ENCODE measurements at regions not wholly inside any gene's neighbourhood (a gene's known extent, or its start where the extent isn't known, plus 50 kb on each side); places are given as distances from the start of the nearest gene placed in this dataset.
"Not testable (repeated sequence)": the region's sequence is repeated elsewhere in the genome, so short reads cannot be mapped to it uniquely, and the experiment has no call there.

DNA sequence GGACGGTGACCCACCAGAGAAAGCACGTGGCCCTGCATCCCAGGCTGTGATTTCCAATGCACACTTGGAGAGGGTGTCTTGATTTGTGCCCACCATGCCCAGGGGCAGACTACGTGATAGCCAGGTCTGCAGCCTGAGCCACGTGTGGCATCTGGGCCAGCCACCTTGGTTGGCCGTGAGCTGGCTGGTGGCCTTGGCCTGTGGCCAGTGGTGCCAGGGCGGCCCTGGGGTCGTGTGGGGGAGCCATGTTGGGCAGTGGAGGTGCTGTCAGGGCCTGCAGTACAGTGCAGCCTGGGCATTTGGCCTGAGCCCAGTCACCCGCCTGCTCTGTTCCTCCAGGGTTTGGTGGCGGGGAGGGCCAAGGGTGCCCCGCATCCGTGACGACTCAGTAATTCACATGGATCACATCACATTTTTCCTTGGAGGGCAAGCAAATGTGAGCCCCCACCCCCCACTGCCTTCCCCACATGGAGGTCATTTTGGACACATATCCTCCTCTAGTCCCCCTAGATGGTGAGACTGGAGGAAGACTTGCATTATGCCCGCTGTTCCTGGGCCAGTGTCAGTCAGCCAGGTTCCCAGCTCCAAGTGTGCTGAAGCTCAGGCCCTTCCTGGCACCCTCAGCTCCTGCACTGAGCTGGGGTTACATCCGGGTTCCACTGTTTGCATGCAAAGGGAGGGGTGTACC, 201.4 kb downstream of the UBE3A start:
- no peak for DNase-seq

DNA sequence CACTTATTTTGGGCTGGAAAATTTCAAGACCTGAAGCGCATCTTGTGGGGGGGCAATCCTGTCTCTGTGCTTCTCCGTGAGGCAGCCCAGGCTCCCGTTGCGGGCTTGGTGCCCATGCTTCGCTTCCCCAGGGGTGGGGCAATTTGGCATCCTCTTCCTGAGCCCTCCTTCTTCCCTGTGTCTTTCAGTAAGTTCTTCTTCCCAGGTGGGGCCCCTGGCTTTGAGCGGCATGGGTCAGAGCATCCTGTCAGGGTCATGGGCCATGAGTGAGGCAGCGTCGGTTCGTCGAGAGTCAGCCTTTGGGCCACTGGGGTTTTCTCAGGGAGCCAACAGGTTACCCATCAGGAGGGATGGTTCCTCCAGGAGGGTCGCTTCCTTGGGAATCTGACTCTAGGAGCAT, 200.7 kb downstream of the UBE3A start:
- DNase-seq, result no peak

DNA sequence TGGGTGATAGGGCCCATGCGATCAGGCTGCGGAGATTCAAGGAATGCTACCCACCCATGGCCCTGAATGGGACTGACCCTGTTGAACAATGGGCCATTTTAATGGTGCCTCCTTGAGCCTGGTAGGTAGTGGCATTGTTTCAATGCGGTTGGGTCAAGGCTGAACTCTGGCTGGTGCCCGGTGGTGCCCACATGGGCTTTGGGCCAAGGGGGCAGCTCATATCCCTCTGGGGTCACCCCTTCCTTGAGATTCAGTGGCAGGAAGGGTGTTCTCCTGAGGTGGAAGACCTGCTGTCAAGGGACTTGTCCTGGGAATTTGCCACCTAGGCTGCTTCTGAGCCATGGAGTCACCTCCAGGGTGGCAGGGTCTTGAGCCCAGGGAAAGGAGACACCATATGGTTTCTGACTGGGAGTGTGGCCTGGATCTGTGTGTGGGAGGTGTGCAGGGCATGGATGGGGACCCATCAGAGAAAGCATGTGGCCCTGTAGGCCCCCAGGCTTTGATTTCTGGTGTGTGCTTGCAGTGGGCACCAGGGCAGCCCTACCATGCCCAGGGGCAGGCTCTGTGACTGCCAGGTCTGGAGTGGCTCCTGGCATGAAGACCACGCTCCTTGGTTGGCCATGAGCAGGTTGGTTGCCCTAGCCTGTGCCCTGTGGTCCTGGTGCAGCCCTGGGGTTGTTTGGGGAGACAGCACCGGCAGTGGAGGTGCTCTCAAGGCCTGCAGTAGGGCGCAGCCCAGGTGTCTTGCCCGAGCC, 199.9 kb downstream of the UBE3A start:
- DNase-seq, result no peak

DNA sequence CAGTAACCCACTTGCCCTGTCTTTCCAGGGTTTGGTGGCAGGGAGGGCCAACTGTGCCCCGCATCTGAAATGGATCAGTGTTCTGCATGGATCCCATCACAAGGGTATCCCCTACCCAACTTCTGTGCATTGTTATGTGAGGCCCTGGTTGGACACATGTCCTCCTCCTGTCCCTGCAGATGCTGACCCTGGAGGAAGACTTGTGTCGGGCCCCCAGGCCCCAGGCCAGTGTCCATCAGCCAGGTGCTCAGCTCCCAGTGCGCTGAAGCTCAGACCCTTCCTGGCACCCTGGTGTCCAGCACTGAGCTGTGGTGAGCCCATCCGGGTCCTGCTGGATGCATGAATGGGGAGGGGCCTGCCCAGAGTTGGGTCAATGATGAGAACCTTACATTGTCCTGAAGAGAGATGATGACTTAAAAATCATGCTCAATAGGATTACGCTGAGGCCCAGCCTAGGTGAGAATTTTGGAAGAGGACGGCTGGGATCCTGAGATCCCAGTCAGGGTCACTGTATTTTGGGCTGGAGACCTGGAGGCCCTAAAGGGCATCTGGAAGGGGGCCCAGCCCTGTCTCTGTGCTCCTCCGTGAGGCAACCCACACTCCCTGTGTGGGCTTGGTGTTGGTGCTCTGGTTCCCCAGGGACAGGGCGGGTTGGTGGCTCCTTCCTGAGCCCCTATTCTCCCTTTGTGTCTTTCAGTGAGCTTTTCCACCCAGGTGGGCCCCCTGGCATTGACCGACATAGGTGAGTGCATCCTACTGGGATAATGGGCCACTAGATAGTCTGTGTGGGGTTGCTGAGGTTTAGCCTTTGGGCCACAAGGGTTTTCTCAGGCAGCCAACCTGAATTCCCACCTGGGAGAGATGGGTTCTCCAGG, 199.1 kb downstream of the UBE3A start:
- no peak for DNase-seq

DNA sequence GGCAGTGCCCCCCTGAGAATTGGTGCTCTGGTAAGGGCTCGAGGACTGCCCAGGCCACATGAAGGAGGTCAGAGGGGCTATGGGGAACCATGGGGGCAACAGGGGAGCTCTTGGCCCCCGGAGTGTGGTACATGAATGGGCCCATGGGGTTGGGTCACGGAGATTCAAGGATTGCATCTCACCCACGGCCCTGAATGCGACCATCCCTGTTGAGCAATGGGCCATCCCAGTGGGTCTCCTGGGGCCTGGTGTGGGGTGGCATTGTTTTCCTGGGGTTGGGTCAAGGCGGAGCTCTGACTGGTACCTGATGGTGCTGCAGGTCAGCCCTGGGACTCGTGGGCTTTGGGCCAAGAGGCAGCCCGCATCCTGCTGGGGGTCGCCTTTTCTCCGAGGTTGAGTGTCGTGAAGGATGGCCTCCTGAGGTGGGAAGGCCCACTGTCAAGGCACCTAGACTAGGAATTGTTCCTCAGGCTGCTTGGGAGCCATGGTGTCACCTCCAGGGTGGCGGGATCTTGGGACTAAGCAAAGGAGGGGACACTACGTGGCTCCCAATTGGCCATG, 198.3 kb downstream of the UBE3A start:
- DNase-seq, result no peak

DNA sequence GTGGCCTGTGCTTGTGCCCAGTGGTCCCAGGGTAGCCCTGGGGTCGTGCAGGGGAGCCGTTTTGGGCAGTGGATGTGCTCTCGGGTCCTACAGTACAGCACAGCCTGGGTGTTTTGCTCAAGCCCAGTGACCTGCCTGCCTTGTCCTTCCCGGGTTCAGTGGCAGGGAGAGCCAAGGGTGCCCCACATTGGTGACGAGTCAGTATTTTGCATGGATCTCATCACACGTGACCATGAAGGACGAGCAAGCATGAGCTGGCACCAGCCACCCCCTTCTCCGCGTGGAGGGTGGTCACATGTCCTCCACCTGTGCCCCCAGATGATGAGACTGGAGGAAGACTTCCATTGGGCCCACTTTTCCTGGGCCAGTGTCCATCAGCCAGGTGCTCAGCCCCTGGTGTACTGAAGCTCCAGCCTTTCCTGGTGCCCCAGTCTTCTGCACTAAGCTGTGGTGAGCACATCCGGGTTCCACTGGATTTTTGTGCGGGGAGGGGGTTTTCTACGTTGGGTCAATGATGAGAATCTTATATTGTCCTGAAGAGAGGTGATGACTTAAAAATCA, 197.5 kb downstream of the UBE3A start:
- DNase-seq, result no peak

DNA sequence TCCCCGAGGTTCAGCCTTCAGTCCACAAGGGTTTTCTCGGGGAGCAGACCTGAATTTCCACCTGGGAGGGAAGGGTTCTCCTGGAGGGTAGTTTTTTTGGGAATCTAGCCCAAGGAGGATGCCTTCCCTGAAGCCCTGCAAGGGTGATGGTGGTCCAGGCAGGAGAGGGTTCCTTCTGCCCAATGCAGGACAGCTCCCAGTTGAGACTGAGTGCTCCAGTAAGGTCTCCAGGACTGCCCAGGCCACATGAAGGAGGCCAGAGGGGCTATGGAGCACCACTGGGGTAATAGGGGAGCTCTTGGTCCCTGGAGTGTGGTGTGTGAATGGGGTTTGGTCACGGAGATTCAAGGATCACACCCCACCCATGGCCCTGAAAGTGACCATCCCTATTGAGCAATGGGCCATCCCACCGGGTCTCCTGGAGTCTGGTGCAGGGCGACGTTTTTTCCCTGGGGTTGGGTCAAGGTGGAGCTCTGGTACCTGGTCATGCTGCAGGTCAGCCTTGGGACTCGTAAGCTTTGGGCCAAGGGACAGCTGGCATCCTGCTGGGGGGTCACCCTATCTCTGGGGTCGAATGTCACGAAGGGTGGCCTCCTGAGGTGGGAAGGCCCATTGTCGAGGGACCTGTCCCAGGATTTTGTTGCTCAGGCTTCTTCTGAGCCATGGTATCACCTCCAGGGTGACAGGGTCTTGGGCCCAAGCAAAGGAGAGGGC, 196.5 kb downstream of the UBE3A start:
- no peak for DNase-seq

DNA sequence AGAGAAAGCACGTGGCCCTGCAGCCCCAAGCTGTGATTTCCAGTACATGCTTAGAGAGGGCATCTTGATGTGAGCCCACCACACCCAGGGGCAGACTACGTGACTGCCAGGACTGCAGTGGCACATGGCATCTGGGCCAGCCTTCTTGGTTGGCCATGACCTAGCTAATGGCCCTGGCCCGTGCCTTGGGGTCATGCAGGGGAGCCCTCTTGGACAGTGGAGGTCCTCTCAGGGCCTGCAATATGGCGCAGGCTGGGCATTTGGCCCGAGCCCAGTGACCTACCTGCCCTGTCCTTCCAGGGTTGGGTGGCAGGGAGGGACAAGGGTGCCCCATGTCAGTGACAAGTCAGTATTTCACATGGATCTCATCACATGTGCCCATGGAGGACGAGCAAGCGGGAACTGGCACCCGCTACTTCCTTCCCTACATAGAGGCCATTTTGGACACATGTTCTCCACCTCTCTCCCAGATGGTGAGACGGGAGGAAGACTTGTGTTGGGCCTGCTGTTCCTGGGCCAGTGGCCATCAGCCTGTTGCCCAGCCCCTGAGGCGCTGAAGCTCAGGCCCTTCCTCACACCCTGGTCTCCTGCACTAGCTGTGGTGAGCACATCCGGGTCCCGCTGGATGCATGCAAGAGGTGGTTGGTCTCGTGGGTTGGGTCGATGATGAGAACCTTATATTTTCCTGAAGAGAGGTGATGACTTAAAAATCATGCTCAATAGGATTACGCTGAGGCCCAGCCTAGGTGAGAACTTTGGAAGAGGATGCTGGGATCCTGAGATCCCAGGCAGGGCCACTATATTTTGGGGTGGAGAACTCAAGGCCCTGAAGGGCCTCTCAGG, 195.6 kb downstream of the UBE3A start:
- no peak for DNase-seq

DNA sequence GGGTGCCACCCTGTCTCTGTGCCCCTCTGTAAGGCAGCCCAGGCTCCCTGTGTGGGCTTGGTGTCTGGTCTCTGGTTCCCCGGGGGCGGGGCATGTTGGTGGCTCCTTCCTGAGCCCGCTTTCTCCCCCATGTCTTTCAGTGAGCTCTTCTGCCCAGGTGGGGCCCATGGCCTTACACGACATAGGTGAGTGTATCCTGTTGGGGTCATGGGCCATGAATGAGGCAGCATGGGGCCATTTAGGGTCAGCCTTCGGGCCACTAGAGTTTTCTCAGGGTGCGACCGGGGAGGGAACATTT, 195.1 kb downstream of the UBE3A start:
- DNase-seq, result no peak

DNA sequence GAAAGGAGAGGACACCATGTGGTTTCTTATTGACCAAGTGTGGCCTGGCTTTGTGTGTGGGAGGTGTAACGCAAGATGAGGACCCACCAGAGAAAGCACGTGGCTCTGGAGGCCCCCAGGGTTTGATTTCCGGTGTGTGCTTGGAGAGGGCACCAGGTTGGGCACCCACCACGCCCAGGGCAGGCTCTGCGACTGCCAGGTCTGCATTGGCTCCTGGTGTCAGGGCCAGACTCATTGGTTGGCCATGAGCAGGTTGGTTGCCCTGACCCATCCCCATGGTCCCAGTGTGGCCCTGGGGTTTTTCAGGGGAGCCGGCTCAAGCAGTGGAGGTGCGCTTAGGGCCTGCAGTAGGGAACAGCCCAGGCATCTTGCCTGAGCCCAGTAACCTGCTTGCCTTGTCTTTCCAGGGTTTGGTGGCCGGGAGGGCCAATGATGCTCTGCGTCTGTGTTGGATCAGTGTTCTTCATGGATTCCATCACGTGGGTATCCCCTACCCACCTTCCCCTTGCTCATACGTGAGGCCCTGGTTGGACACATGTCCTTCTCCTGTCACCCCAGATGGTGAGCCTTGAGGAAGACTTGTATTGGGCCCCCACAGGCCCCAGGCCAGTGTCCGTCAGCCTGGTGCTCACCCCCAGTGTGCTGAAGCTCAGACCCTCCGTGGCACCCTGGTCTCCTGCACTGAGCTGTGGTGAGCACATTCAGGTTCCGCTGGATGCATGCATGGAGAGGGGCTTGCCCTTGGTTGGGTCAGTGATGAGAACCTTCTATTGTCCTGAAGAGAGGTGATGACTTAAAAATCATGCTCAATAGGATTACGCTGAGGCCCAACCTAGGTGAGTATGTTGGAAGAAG, 193.9 kb downstream of the UBE3A start:
- DNase-seq, result no peak

DNA sequence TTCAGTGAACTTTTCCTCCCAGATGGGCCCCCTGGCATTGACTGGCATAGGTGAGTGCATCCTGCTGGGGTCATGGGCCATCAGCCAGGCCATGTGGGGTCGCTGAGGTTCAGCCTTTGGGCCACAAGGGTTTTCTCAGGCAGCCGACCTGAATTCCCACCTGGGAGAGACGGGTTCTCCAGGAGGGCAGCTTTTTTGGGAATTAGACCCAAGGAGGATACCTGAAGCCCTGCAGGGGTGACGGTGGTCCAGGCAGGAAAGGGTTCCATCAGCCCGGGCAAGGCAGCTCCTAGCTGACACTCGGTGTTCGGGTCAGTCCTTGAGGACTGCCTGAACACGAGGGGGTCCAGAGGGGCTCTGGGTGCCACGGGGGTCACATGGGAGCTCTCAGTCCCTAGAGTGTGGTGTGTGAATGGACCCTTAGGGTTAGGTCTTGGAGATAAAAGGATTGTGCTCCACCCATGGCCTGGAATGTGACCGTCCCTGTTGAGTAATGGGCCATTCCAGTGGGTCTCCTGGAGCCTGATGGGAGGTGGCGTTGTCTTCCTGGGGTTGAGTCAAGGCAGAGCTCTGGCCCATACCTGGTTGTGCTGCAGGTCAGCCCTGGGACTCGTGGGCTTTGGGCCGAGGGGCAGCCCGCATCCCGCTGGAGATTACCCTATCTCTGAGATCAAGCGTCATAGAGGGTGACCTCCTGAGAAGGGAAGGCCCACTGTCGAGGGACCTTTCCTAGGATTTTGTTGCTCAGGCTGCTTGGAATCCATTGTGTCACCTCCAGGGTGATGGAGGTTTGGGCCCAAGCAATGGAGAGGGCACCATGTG, 192.8 kb downstream of the UBE3A start:
- no peak for DNase-seq

DNA sequence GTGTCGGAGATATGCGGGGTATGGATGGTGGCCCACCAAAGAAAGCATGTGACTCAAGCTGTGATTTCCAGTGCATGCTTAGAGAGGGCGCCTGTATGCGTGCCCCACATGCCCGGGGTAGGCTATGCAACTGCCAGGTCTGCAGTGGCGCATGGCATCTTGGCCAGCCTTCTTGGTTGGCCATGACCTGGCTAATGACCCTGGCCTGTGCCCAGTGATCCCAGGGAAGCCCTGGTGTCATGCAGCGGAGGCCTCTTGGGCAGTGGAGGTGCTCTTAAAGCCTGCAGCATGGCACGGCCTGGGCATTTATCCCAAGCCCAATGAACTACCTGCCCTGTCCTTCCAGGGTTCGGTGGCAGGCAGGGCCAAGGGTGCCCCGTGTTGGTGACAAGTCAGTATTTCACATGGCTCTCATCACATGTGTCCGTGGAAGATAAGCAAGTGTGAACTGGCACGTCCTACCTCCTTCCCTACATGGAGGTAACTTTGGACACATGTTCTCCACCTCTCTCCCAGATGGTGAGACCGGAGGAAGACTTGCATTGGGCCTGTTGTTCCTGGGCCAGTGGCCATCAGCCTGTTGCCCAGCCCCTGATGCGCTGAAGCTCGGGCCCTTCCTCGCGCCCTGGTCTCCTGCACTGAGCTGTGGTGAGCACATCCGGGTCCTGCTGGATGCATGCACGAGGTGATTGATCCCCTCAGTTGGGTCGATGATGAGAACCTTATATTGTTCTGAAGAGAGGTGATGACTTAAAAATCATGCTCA, 192.0 kb downstream of the UBE3A start:
- DNase-seq, result no peak

DNA sequence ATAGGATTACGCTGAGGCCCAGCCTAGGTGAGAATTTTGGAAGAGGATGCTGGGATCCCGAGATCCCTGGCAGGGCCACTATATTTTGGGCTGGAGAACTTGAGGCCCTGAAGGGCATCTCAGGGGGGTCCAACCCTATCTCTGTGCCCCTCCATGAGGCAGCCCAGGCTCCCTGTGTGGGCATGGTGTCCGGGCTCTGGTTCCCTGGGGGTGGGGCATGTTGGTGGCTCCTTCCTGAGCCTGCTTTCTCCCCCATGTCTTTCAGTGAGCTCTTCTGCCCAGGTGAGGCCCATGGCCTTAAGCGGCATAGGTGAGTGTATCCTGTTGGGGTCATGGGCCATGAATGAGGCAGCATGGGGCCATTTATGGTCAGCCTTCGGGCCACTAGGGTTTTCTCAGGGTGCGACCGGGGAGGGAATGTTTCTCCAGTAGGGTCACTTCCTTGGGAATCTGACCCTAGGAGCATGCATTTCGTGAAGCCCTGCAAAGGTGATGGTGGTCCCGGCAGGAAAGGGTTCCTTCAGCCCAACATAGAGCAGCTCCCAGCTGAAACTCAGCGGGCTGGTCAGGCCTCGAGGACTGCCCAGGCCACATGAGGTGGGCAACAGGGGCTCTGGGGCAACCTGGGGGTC, 191.3 kb downstream of the UBE3A start:
- DNase-seq, result no peak

DNA sequence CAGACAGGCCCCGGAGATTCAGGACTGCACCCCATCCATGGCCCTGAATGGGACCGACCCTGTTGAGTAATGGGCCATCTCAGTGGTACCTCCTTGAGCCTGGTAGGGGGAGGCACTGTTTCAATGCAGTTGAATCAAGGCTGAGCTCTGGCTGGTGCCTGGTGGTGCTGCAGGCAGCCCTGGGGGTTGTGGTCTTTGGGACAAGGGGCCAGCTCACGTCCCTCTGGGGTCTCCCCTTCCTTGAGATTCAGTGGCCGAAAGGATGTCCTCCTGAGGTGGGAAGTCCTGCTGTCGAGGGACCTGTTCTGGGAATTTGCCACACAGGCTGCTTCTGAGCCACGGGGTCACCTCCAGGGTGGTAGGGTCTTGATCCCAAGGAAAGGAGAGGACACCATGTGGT, 190.7 kb downstream of the UBE3A start:
- DNase-seq, result not testable (repeated sequence)

DNA sequence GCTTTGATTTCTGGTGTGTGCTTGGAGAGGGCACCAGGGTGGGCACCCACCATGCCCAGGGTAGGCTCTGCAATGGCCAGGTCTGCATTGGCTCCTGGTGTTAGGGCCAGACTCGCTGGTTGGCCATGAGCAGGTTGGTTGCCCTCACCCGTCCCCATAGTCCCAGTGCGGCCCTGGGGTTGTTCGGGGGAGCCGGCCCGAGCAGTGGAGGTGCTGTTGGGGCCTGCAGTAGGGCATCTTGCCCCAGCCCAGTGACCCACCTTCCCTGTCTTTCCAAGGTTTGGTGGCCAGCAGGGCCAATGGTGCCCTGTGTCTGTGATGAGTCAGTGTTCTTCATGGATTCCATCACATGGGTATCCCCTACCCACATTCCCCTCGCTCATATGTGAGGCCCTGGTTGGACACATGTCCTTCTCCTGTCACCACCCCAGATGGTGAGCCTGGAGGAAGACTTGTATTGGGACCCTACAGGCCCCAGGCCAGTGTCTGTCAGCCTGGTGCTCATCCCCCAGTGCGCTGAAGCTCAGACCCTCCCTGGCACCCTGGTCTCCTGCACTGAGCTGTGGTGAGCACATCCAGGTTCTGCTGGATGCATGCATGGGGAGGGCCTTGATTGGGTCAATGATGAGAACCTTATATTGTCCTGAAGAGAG, 190.1 kb downstream of the UBE3A start:
- DNase-seq, result no peak

DNA sequence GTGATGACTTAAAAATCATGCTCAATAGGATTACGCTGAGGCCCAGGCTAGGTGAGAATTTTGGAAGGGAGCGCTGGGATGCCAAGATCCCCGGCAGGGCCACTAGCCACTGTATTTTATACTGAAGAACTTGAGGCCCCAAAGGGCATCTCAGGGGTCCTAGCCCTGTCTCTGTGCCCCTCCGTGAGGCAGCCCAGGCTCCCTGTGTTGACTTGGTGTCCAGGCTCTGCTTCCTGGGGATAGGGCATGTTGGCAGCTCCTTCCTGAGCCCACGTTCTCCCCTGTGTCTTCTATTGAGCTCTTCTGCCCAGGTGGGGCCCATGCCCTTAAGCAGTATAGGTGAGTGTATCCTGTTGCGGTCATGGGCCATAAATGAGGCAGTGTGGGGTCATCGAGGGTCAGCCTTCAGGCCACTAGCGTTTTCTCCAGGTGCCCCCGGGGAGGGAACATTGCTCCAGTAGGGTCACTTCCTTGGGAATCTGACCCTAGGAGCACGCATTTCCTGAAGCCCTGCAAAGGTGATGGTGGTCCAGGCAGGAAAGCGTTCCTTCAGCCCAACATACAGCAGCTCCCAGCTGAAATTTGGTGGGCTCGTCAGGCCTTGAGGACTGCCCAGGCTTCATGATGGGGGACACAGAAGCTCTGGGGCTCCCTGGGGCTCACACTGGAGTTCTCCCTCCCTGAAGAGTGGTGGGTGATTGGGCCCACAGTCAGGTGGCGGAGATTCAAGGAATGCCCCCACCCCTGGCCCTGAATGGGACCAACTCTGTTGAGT, 189.4 kb downstream of the UBE3A start:
- no peak for DNase-seq

DNA sequence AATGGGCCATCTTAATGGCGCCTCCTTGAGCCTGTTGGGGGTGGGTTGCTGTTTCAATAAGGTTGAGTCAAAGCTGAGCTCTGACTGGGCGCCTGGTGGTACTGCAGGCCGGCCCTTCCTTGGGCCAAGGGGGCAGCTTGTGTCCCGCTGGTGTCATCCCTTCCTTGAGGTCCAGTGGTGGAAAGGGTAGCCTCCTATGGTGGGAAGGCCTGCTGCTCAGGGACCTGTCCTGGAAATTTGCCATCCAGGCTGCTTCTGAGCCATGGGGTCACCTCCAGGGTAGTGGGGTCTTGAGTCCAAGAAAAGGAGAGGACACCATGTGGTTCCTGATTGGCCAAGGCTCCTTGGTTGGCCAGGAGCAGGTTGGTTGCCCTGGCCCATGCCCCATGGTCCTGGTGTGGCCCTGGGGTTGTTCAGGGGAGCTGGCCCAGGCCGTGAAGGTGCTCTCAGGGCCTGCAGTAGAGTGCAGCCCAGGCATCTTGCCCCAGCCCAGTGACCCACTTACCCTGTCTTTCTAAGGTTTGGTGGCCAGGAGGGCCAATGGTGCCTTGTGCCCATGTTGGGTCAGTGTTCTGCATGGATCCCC, 188.7 kb downstream of the UBE3A start:
- DNase-seq, result no peak

Data from NCI-H146 (cell line).